Psoas muscle (tissue), 7 donors: ENCODE measurements at regions not wholly inside any gene's neighbourhood (a gene's known extent, or its start where the extent isn't known, plus 50 kb on each side); places are given as distances from the start of the nearest gene placed in this dataset.

Experiments used
- ATAC-seq, 4 donors: fragments of 200-7000 bp; cut with Tn5 transposase; one replicate each; pipeline ENCODE4 v1.9.1; 2020; ENCODE audit warnings: moderate library complexity in 3 of 4, mild to moderate bottlenecking in 2 of 4
- DNase-seq, 2 donors: peaks; one replicate each; pipeline ENCODE4 v3.0.0-alpha.2; 2020
- H3K27ac ChIP-seq: fragments of 200-600 bp; one replicate; pipeline ENCODE4 v1.8.0; 2022
- H3K27me3 ChIP-seq, 3 donors: fragments of 200-600 bp in 1 of 3; one replicate each; pipeline versions ENCODE4 v1.6.1 to v1.8.0; 2013 to 2022; ENCODE audit warnings: low read length in 2 of 3, mild to moderate bottlenecking in 2 of 3, moderate library complexity in 1 of 3; ENCODE audit not compliant: insufficient read depth in 3 of 3
- H3K36me3 ChIP-seq, 2 donors: fragments of 200-600 bp in 1 of 2; one replicate each; pipeline versions ENCODE4 v1.6.1 to v1.8.0; 2013 to 2022; ENCODE audit warnings: low read depth in 1 of 2, mild to moderate bottlenecking in 1 of 2, moderate library complexity in 1 of 2; ENCODE audit not compliant: insufficient read depth in 1 of 2
- H3K4me1 ChIP-seq: fragments of 200-600 bp; one replicate; pipeline ENCODE4 v1.8.0; 2022
- H3K4me3 ChIP-seq: fragments of 200-600 bp; one replicate; pipeline ENCODE4 v1.8.0; 2022; ENCODE audit warnings: mild to moderate bottlenecking
- H3K9me3 ChIP-seq: fragments of 200-600 bp; one replicate; pipeline ENCODE4 v1.8.0; 2022
- CTCF ChIP-seq: fragments of 200-600 bp; IDR thresholded peaks from one replicate; pipeline ENCODE4 v1.8.0; 2022; ENCODE audit warnings: antibody characterized with exemption
- WGBS, 3 donors: extraction: QIAGEN DNeasy Blood & Tissue Kit; methylation state at CpG; one replicate each; pipeline versions ENCODE4 v1.1.6 to v1.1.7; 2013; 5-methylcytosine and 5-hydroxymethylcytosine counted together
- intact Hi-C, 2 donors: fragments of 100-400 bp; cut with DNase I; formaldehyde crosslinking; loops; one replicate each; pipeline versions ENCODE4 v1.11.0 to v1.14.2; 2022
- donor health status: healthy with polysubstance abuse.
- donor health status: DM: no; HTN: no; CAD: no; lungs with moderate emphysema.
- donor health status: Bipolar disorder and iron deficiency.
- donor health status: healthy.
- donor health status: DM: yes; HTN: yes; CAD: no.
- donor health status: DM: no; HTN: no; CAD: no.
- donor health status: DM: yes; HTN: yes; CAD: no.

GRCh38 chr5:167861928-167862426 is 429.5 kb upstream of the WWC1 start:
- no peak overlapping the region for H3K4me3 ChIP-seq
- no peaks in the 10 kb centered on the region for H3K36me3 ChIP-seq
- no peaks in the 10 kb centered on the region for H3K4me1 ChIP-seq
- H3K27ac ChIP-seq = no peak overlapping the region
- intact Hi-C loops = no loop called here
- no peaks in the 10 kb centered on the region for H3K27me3 ChIP-seq
- no peak for TF ChIP-seq CTCF
- WGBS, 3 donors = 94 to 97% (median 94%) methylated on average over 2 of the region's 2 CpGs
- ATAC-seq (no peak), DNase-seq (no peak)
- H3K9me3 ChIP-seq = no peaks in the 10 kb centered on the region

GRCh38 chr5:167863883-167864282 is 427.6 kb upstream of the WWC1 start:
- H3K27ac ChIP-seq = no peak overlapping the region
- 78 to 92% (median 82%) methylated on average over 2 of the region's 2 CpGs for WGBS, 3 donors
- intact Hi-C loops = no loop called here

GRCh38 chr5:167864801-167865200 is 426.6 kb upstream of the WWC1 start:
- H3K9me3 ChIP-seq = no peaks in the 10 kb centered on the region
- no peak for TF ChIP-seq CTCF
- H3K4me1 ChIP-seq = no peaks in the 10 kb centered on the region
- WGBS, 3 donors = 81 to 87% (median 82%) methylated on average over 6 of the region's 6 CpGs
- no peaks in the 10 kb centered on the region for H3K27me3 ChIP-seq
- no peak overlapping the region for H3K4me3 ChIP-seq
- H3K36me3 ChIP-seq = no peaks in the 10 kb centered on the region
- ATAC-seq (no peak), DNase-seq (no peak)
- intact Hi-C loops = no loop called here
- no peak overlapping the region for H3K27ac ChIP-seq

More at GRCh38 chr5:167863883-167864282, 427.6 kb upstream of the WWC1 start:
- Histone ChIP-seq H3K9me3 (no peaks in the 10 kb centered on the region), H3K4me1 (no peaks in the 10 kb centered on the region), H3K27me3 (no peaks in the 10 kb centered on the region), H3K4me3 (no peak overlapping the region), H3K36me3 (no peaks in the 10 kb centered on the region)
- DNase-seq (no peak), ATAC-seq (no peak)
- TF ChIP-seq CTCF = no peak

GRCh38 chr5:167866797-167867196 is 424.6 kb upstream of the WWC1 start:
- ATAC-seq (no peak), DNase-seq (no peak)
- no peak for TF ChIP-seq CTCF
- WGBS, 3 donors = 80 to 84% (median 81%) methylated on average over 3 of the region's 3 CpGs
- Histone ChIP-seq H3K4me1 (no peaks in the 10 kb centered on the region), H3K4me3 (no peak overlapping the region), H3K9me3 (no peaks in the 10 kb centered on the region), H3K27me3 (no peaks in the 10 kb centered on the region), H3K36me3 (no peaks in the 10 kb centered on the region), H3K27ac (no peak overlapping the region)
- intact Hi-C loops = no loop called here

- no peaks in the 10 kb centered on the region for H3K27me3 ChIP-seq
- intact Hi-C loops = no loop called here
- no peak for ATAC-seq
- H3K36me3 ChIP-seq = no peaks in the 10 kb centered on the region
- no peak for DNase-seq
- H3K9me3 ChIP-seq = no peaks in the 10 kb centered on the region
- TF ChIP-seq CTCF = no peak
- H3K4me1 ChIP-seq = no peaks in the 10 kb centered on the region
- H3K27ac ChIP-seq = no peak overlapping the region
- 53 to 65% (median 56%) methylated on average over 5 of the region's 5 CpGs for WGBS, 3 donors
- H3K4me3 ChIP-seq = no peak overlapping the region
Measured at GRCh38 chr5:167867281-167867680, 424.2 kb upstream of the WWC1 start.
